Liver (tissue), 8 donors: ENCODE measurements at regions not wholly inside any gene's neighbourhood (a gene's known extent, or its start where the extent isn't known, plus 50 kb on each side); places are given as distances from the start of the nearest gene placed in this dataset.

Experiments
- DNase-seq: peaks from one replicate; pipeline ENCODE4 v3.0.0-alpha.2; 2017; ENCODE audit warnings: low spot score
- H3K27ac ChIP-seq, 2 donors: one replicate each; pipeline ENCODE4 v1.7.0; 2013; ENCODE audit warnings: inconsistent platforms in 2 of 2, low read length in 2 of 2, control low read depth in 1 of 2, low read depth in 1 of 2, mild to moderate bottlenecking in 1 of 2
- H3K27me3 ChIP-seq, 4 donors: one replicate each; pipeline versions ENCODE4 v1.6.1 to v1.7.0; 2013; ENCODE audit warnings: low read length in 3 of 4, inconsistent platforms in 1 of 4, mild to moderate bottlenecking in 1 of 4, moderate library complexity in 1 of 4; ENCODE audit not compliant: control insufficient read depth in 4 of 4, insufficient read depth in 4 of 4
- H3K36me3 ChIP-seq, 4 donors: one replicate each; pipeline versions ENCODE4 v1.6.1 to v1.7.0; 2013; ENCODE audit warnings: low read length in 3 of 4, mild to moderate bottlenecking in 3 of 4, low read depth in 1 of 4, moderate library complexity in 1 of 4; ENCODE audit not compliant: control insufficient read depth in 4 of 4, insufficient read depth in 3 of 4
- H3K4me1 ChIP-seq, 4 donors: one replicate each; pipeline versions ENCODE4 v1.6.1 to v1.7.0; 2013; ENCODE audit warnings: low read length in 3 of 4, mild to moderate bottlenecking in 3 of 4, moderate library complexity in 1 of 4; ENCODE audit not compliant: control insufficient read depth in 4 of 4, insufficient read depth in 4 of 4
- H3K4me3 ChIP-seq, 3 donors: one replicate each; pipeline versions ENCODE4 v1.6.1 to v1.7.0; 2013; ENCODE audit warnings: low read length in 3 of 3, control low read depth in 1 of 3, low read depth in 1 of 3, mild to moderate bottlenecking in 1 of 3
- H3K9ac ChIP-seq, 2 donors: one replicate each; pipeline ENCODE4 v1.7.0; 2013; ENCODE audit warnings: low read length in 2 of 2, mild to moderate bottlenecking in 2 of 2, moderate library complexity in 2 of 2, control low read depth in 1 of 2, low read depth in 1 of 2
- H3K9me3 ChIP-seq, 4 donors: one replicate each; pipeline versions ENCODE4 v1.6.1 to v1.7.0; 2013; ENCODE audit warnings: low read length in 3 of 4; ENCODE audit not compliant: control insufficient read depth in 4 of 4
- CTCF ChIP-seq: fragments of 150-350 bp; IDR thresholded peaks from 2 replicates; pipeline ENCODE4 v1.5.1; 2017; ENCODE audit warnings: improper control_type of control experiment, low read depth, low read length; ENCODE audit not compliant: missing input control
- EGR1 ChIP-seq, 2 donors: IDR thresholded peaks; 2 replicates each; pipeline ENCODE4 v1.6.1; 2016 to 2018; ENCODE audit warnings: antibody characterized with exemption in 2 of 2, low read depth in 2 of 2
- FOXA1 ChIP-seq: IDR thresholded peaks from 2 replicates; pipeline ENCODE4 v1.6.1; 2016; ENCODE audit warnings: antibody characterized with exemption
- FOXA2 ChIP-seq: IDR thresholded peaks from 2 replicates; pipeline ENCODE4 v1.6.1; 2016; ENCODE audit warnings: antibody characterized with exemption
- HNF4A ChIP-seq, 2 donors: conservative IDR thresholded peaks; 2 replicates each; pipeline ENCODE4 v1.6.1; 2016; ENCODE audit warnings: antibody characterized with exemption in 2 of 2, mild to moderate bottlenecking in 2 of 2
- HNF4G ChIP-seq: IDR thresholded peaks from 2 replicates; pipeline ENCODE4 v1.6.1; 2016; ENCODE audit warnings: antibody characterized with exemption
- JUND ChIP-seq, 2 donors: IDR thresholded peaks; 2 replicates each; pipeline ENCODE4 v1.6.1; 2016; ENCODE audit warnings: antibody characterized with exemption in 2 of 2
- NR2F2 ChIP-seq: IDR thresholded peaks from 2 replicates; pipeline ENCODE4 v1.6.1; 2016; ENCODE audit warnings: antibody characterized with exemption
- RAD21 ChIP-seq, 2 donors: IDR thresholded peaks; 2 replicates each; pipeline ENCODE4 v1.6.1; 2016; ENCODE audit warnings: antibody characterized with exemption in 2 of 2, mild to moderate bottlenecking in 2 of 2
- REST ChIP-seq: IDR thresholded peaks from 2 replicates; pipeline ENCODE4 v1.6.1; 2016; ENCODE audit warnings: antibody characterized with exemption, mild to moderate bottlenecking
- RXRA ChIP-seq, 2 donors: IDR thresholded peaks; 2 replicates each; pipeline ENCODE4 v1.6.1; 2017 to 2018; ENCODE audit warnings: antibody characterized with exemption in 2 of 2, mild to moderate bottlenecking in 1 of 2
- SP1 ChIP-seq: IDR thresholded peaks from 2 replicates; pipeline ENCODE4 v1.6.1; 2018; ENCODE audit warnings: antibody characterized with exemption, mild to moderate bottlenecking
- TAF1 ChIP-seq: conservative IDR thresholded peaks from 2 replicates; pipeline ENCODE4 v1.6.1; 2016; ENCODE audit warnings: antibody characterized with exemption, mild to moderate bottlenecking
- YY1 ChIP-seq: IDR thresholded peaks from 2 replicates; pipeline ENCODE4 v1.6.1; 2016; ENCODE audit warnings: antibody characterized with exemption, mild to moderate bottlenecking
- WGBS: extraction: QIAGEN DNeasy Blood & Tissue Kit; methylation state at CpG from one replicate; pipeline ENCODE4 v1.1.7; 2013; 5-methylcytosine and 5-hydroxymethylcytosine counted together
- TF ChIP-seq, protein P1 (sequence below): IDR thresholded peaks from 2 replicates; pipeline ENCODE4 v1.6.1; 2016; ENCODE audit warnings: antibody characterized with exemption
- TF ChIP-seq, protein P2 (sequence below): IDR thresholded peaks from 2 replicates; pipeline ENCODE4 v1.6.1; 2016; ENCODE audit warnings: antibody characterized with exemption
- donor health status: healthy.
- donor health status: healthy.
- donor health status: healthy.
- donor health status: healthy.
- donor health status: healthy.

- no peak for DNase-seq
- no peak overlapping the region for H3K4me3 ChIP-seq
- no peaks in the 10 kb centered on the region for H3K27me3 ChIP-seq
- peaks cover 0 to 1% (median 0%) of the 10 kb centered on the region in 4 donors for H3K9me3 ChIP-seq
- H3K27ac ChIP-seq, result no peak overlapping the region
- 65% methylated on average over 5 of the region's 5 CpGs for WGBS
- no peaks in the 10 kb centered on the region for H3K36me3 ChIP-seq
- TF ChIP-seq NR2F2 (peak; percentile 9), FOXA1 (no peak)
- no peak overlapping the region for H3K9ac ChIP-seq
- no peaks in the 10 kb centered on the region for H3K4me1 ChIP-seq
Observed at GRCh38 chr14:75372260-75372659, 55.6 kb upstream of the JDP2 start.

- H3K27me3 ChIP-seq, result no peaks in the 10 kb centered on the region
- H3K4me1 ChIP-seq, result no peaks in the 10 kb centered on the region
- 59% methylated on average over 3 of the region's 3 CpGs for WGBS
- DNase-seq, result no peak
- H3K9ac ChIP-seq, result no peak overlapping the region
- TF ChIP-seq CTCF, result no peak
- TF ChIP-seq SP1, result no peak
- TF ChIP-seq RXRA (IDR thresholded peaks at IDR 0.05), result no peak
- TF ChIP-seq, protein P1, sequence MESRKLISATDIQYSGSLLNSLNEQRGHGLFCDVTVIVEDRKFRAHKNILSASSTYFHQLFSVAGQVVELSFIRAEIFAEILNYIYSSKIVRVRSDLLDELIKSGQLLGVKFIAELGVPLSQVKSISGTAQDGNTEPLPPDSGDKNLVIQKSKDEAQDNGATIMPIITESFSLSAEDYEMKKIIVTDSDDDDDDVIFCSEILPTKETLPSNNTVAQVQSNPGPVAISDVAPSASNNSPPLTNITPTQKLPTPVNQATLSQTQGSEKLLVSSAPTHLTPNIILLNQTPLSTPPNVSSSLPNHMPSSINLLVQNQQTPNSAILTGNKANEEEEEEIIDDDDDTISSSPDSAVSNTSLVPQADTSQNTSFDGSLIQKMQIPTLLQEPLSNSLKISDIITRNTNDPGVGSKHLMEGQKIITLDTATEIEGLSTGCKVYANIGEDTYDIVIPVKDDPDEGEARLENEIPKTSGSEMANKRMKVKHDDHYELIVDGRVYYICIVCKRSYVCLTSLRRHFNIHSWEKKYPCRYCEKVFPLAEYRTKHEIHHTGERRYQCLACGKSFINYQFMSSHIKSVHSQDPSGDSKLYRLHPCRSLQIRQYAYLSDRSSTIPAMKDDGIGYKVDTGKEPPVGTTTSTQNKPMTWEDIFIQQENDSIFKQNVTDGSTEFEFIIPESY, result no peak
- TF ChIP-seq HNF4G, result no peak
- TF ChIP-seq, protein P2, sequence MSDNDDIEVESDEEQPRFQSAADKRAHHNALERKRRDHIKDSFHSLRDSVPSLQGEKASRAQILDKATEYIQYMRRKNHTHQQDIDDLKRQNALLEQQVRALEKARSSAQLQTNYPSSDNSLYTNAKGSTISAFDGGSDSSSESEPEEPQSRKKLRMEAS, result no peak
- no peak for TF ChIP-seq FOXA1
- TF ChIP-seq FOXA2, result no peak
- no peak for TF ChIP-seq JUND (IDR thresholded peaks at IDR 0.05)
- TF ChIP-seq YY1, result no peak
- no peak for TF ChIP-seq EGR1 (IDR thresholded peaks at IDR 0.05; ENCODE audit: low read depth in 2 of 2)
- no peak for TF ChIP-seq TAF1
- TF ChIP-seq REST, result no peak
- no peak for TF ChIP-seq RAD21 (IDR thresholded peaks at IDR 0.05)
- TF ChIP-seq HNF4A (conservative IDR thresholded peaks at IDR 0.05), result no peak
- no peak overlapping the region for H3K4me3 ChIP-seq
- no peak overlapping the region for H3K27ac ChIP-seq
- peaks cover 0 to 1% (median 0%) of the 10 kb centered on the region in 4 donors for H3K9me3 ChIP-seq
- H3K36me3 ChIP-seq, result no peaks in the 10 kb centered on the region
Observed at GRCh38 chr14:75373133-75373532, 54.7 kb upstream of the JDP2 start.
